Endothelial cell of umbilical vein (primary cell): ENCODE measurements at regions not wholly inside any gene's neighbourhood (a gene's known extent, or its start where the extent isn't known, plus 50 kb on each side); places are given as distances from the start of the nearest gene placed in this dataset.

Source experiments
- EZH2 ChIP-seq: IDR thresholded peaks from 2 replicates; pipeline ENCODE4 v1.6.1; 2012; ENCODE audit warnings: borderline replicate concordance, low read depth, mild to moderate bottlenecking, moderate library complexity, low read length, inconsistent platforms; ENCODE audit not compliant: severe bottlenecking
- FOS ChIP-seq: IDR thresholded peaks from 2 replicates; pipeline ENCODE4 v1.6.1; 2011; ENCODE audit warnings: mild to moderate bottlenecking, low read length, moderate library complexity, borderline replicate concordance; ENCODE audit not compliant: insufficient read depth
- JUN ChIP-seq: IDR thresholded peaks from 2 replicates; pipeline ENCODE4 v1.6.1; 2011; ENCODE audit warnings: borderline replicate concordance, low read depth; ENCODE audit not compliant: insufficient read length, insufficient read depth
- POLR2A ChIP-seq: IDR thresholded peaks from 2 replicates; pipeline ENCODE4 v1.6.1; 2012; ENCODE audit warnings: low read depth, mild to moderate bottlenecking, control low read depth, low read length
- POLR2AphosphoS5 ChIP-seq: IDR thresholded peaks from 2 replicates; pipeline ENCODE4 v1.6.1; 2012; ENCODE audit warnings: low read depth, mild to moderate bottlenecking, control low read depth, low read length, moderate library complexity; ENCODE audit not compliant: insufficient read depth
- TF ChIP-seq, protein P1 (sequence below), 2 donors: IDR thresholded peaks; 1 replicate in 1 of 2; 2 replicates in 1 of 2; pipeline ENCODE4 v1.5.1; 2011; ENCODE audit warnings: low read length in 2 of 2, mild to moderate bottlenecking in 2 of 2, moderate library complexity in 2 of 2, control low read depth in 1 of 2, inconsistent platforms in 1 of 2, low read depth in 1 of 2; ENCODE audit not compliant: insufficient read depth in 1 of 2; ENCODE audit errors: extremely low read depth in 1 of 2
- TF ChIP-seq, protein P2 (sequence below): IDR thresholded peaks from 2 replicates; pipeline ENCODE4 v1.6.1; 2011; ENCODE audit not compliant: insufficient read depth, insufficient read length

DNA sequence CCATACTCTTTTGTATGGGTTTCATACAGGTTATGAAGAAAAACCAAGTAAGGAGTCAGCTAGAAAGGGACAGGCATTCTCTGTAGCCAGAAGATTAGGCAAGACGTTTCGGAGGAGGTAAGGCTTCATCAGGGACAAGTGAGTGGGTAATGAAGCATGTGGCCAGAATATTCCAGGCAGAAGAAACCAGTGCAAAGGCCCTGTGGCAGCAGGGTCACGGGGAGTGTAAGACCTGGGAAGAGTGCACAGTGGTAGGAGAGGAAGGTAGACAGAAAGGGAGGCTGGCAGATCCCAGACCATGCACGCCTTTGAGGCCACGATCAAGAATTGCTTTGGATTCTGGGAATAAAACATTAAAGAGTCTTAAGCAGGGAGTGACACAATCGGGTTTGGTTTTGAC is 177.6 kb downstream of the MIAT start:
- TF ChIP-seq POLR2A, result no peak
- no peak for TF ChIP-seq FOS
- TF ChIP-seq, protein P1, sequence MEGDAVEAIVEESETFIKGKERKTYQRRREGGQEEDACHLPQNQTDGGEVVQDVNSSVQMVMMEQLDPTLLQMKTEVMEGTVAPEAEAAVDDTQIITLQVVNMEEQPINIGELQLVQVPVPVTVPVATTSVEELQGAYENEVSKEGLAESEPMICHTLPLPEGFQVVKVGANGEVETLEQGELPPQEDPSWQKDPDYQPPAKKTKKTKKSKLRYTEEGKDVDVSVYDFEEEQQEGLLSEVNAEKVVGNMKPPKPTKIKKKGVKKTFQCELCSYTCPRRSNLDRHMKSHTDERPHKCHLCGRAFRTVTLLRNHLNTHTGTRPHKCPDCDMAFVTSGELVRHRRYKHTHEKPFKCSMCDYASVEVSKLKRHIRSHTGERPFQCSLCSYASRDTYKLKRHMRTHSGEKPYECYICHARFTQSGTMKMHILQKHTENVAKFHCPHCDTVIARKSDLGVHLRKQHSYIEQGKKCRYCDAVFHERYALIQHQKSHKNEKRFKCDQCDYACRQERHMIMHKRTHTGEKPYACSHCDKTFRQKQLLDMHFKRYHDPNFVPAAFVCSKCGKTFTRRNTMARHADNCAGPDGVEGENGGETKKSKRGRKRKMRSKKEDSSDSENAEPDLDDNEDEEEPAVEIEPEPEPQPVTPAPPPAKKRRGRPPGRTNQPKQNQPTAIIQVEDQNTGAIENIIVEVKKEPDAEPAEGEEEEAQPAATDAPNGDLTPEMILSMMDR (IDR thresholded peaks at IDR 0.05; ENCODE audit: extremely low read depth in 1 of 2, insufficient read depth in 1 of 2, low read depth in 1 of 2, low read length in 2 of 2), result no peak
- TF ChIP-seq, protein P2, sequence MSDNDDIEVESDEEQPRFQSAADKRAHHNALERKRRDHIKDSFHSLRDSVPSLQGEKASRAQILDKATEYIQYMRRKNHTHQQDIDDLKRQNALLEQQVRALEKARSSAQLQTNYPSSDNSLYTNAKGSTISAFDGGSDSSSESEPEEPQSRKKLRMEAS, result no peak
- no peak for TF ChIP-seq POLR2AphosphoS5
- no peak for TF ChIP-seq JUN
- TF ChIP-seq EZH2, result no peak
